ENCODE measurements at regions not wholly inside any gene's neighbourhood (a gene's known extent, or its start where the extent isn't known, plus 50 kb on each side); places are given as distances from the start of the nearest gene placed in this dataset.
A peak's percentile ranks its signal among the peaks of the same experiment; 100 is the strongest.

- Histone ChIP-seq H3K79me2 (ENCODE audit: insufficient read depth, low read length) (no peaks in the 10 kb centered on the region), H3K4me1 (ENCODE audit: insufficient read depth, low read length) (no peaks in the 10 kb centered on the region), H3K4me2 (ENCODE audit: insufficient read depth, low read length) (no peak overlapping the region), H3K9me3 (ENCODE audit: low read depth, low read length) (no peaks in the 10 kb centered on the region), H3K27me3 (ENCODE audit: insufficient read depth, low read length) (no peaks in the 10 kb centered on the region), H4K20me1 (ENCODE audit: insufficient read depth, low read length) (no peaks in the 10 kb centered on the region), H2AFZ (ENCODE audit: low read length) (no peak overlapping the region), H3K4me3 (ENCODE audit: insufficient read depth, low read length) (no peak overlapping the region), H3K27ac (ENCODE audit: low read depth, low read length) (no peak overlapping the region), H3K36me3 (ENCODE audit: insufficient read depth, low read length) (no peaks in the 10 kb centered on the region)
- no peak for TF ChIP-seq CTCF (IDR thresholded peaks at IDR 0.05; ENCODE audit: extremely low read depth, low read depth, low read length)
- DNase-seq (ENCODE audit: insufficient read length, low spot score, missing footprints) = no peak
Measured at GRCh38 chr6:14232889-14233288, 115.3 kb downstream of the CD83 start.

GRCh38 chr6:14235653-14236356 lies 118.2 kb downstream of the CD83 start:
- Histone ChIP-seq H3K4me3 (ENCODE audit: insufficient read depth, low read length) (no peak overlapping the region), H3K27ac (ENCODE audit: low read depth, low read length) (no peak overlapping the region), H3K4me1 (ENCODE audit: insufficient read depth, low read length) (no peaks in the 10 kb centered on the region), H3K9me3 (ENCODE audit: low read depth, low read length) (no peaks in the 10 kb centered on the region), H3K79me2 (ENCODE audit: insufficient read depth, low read length) (no peaks in the 10 kb centered on the region), H2AFZ (ENCODE audit: low read length) (no peak overlapping the region), H3K4me2 (ENCODE audit: insufficient read depth, low read length) (no peak overlapping the region), H4K20me1 (ENCODE audit: insufficient read depth, low read length) (no peaks in the 10 kb centered on the region), H3K36me3 (ENCODE audit: insufficient read depth, low read length) (no peaks in the 10 kb centered on the region), H3K27me3 (ENCODE audit: insufficient read depth, low read length) (no peaks in the 10 kb centered on the region)
- TF ChIP-seq CTCF (IDR thresholded peaks at IDR 0.05; ENCODE audit: extremely low read depth, low read depth, low read length) = no peak
- no peak for DNase-seq (ENCODE audit: insufficient read length, low spot score, missing footprints)

GRCh38 chr6:14239097-14239496 lies 121.5 kb downstream of the CD83 start:
- H3K4me1 ChIP-seq (ENCODE audit: insufficient read depth, low read length) = no peaks in the 10 kb centered on the region
- no peak overlapping the region for H3K4me2 ChIP-seq (ENCODE audit: insufficient read depth, low read length)
- no peaks in the 10 kb centered on the region for H3K27me3 ChIP-seq (ENCODE audit: insufficient read depth, low read length)
- H3K9me3 ChIP-seq (ENCODE audit: low read depth, low read length) = no peaks in the 10 kb centered on the region
- no peak overlapping the region for H3K27ac ChIP-seq (ENCODE audit: low read depth, low read length)
- TF ChIP-seq CTCF (IDR thresholded peaks at IDR 0.05; ENCODE audit: extremely low read depth, low read depth, low read length) = no peak
- no peaks in the 10 kb centered on the region for H3K79me2 ChIP-seq (ENCODE audit: insufficient read depth, low read length)
- H2AFZ ChIP-seq (ENCODE audit: low read length) = no peak overlapping the region
- no peak for DNase-seq (ENCODE audit: insufficient read length, low spot score, missing footprints)
- no peaks in the 10 kb centered on the region for H4K20me1 ChIP-seq (ENCODE audit: insufficient read depth, low read length)
- no peak overlapping the region for H3K4me3 ChIP-seq (ENCODE audit: insufficient read depth, low read length)
- no peaks in the 10 kb centered on the region for H3K36me3 ChIP-seq (ENCODE audit: insufficient read depth, low read length)

GRCh38 chr6:14240411-14241166 lies 123.0 kb downstream of the CD83 start:
- H2AFZ ChIP-seq (ENCODE audit: low read length) = no peak overlapping the region

More at GRCh38 chr6:14240411-14241166, 123.0 kb downstream of the CD83 start:
- Histone ChIP-seq H4K20me1 (ENCODE audit: insufficient read depth, low read length) (no peaks in the 10 kb centered on the region), H3K27me3 (ENCODE audit: insufficient read depth, low read length) (no peaks in the 10 kb centered on the region), H3K27ac (ENCODE audit: low read depth, low read length) (no peak overlapping the region), H3K36me3 (ENCODE audit: insufficient read depth, low read length) (no peaks in the 10 kb centered on the region), H3K4me3 (ENCODE audit: insufficient read depth, low read length) (no peak overlapping the region), H3K4me2 (ENCODE audit: insufficient read depth, low read length) (no peak overlapping the region), H3K4me1 (ENCODE audit: insufficient read depth, low read length) (no peaks in the 10 kb centered on the region), H3K9me3 (ENCODE audit: low read depth, low read length) (no peaks in the 10 kb centered on the region), H3K79me2 (ENCODE audit: insufficient read depth, low read length) (no peaks in the 10 kb centered on the region)
- peak; percentile 78 for DNase-seq (ENCODE audit: insufficient read length, low spot score, missing footprints)
- no peak for TF ChIP-seq CTCF (IDR thresholded peaks at IDR 0.05; ENCODE audit: extremely low read depth, low read depth, low read length)
